H1 (cell line): ENCODE measurements at regions not wholly inside any gene's neighbourhood (a gene's known extent, or its start where the extent isn't known, plus 50 kb on each side); places are given as distances from the start of the nearest gene placed in this dataset.

ENCODE experiments used
- CTCF ChIA-PET: fragments of 300-600 bp; sonication (Branson Sonifier 250); formaldehyde crosslinking; loops from one replicate; lab custom pipeline; 2021; ENCODE audit not compliant: partially characterized antibody; lab: Charles Lee
- POLR2A ChIA-PET: fragments of 300-600 bp; sonication (Branson Sonifier 250); formaldehyde crosslinking; loops from one replicate; lab custom pipeline; 2021; ENCODE audit warnings: inconsistent platforms; ENCODE audit not compliant: partially characterized antibody; lab: Charles Lee
- DNase-seq, 2 experiments: peaks; one replicate each; pipeline versions ENCODE4 v3.0.0 to v3.0.0-alpha.2; 2010 to 2022; ENCODE audit warnings: low spot score in 2 of 2, low read depth in 1 of 2, mixed read lengths in 1 of 2
- FAIRE-seq: peaks from 2 replicates; lab custom pipeline; 2011; peaks lifted over from hg19 to GRCh38; lab: Jason Lieb, UNC
- H2AFZ ChIP-seq: 2 replicates; pipeline ENCODE4 v1.8.1; 2012; ENCODE audit warnings: low read length, inconsistent platforms
- H2AK5ac ChIP-seq: 2 replicates; pipeline ENCODE4 v1.6.1; 2013; ENCODE audit warnings: low read depth, low read length
- H2BK120ac ChIP-seq: replicated peaks from 2 replicates; pipeline ENCODE3; 2013; ENCODE audit warnings: low read depth, low read length, inconsistent platforms
- H2BK12ac ChIP-seq: 2 replicates; pipeline ENCODE4 v1.6.1; 2013; ENCODE audit warnings: low read depth, low read length
- H2BK15ac ChIP-seq: 2 replicates; pipeline ENCODE4 v1.6.1; 2013; ENCODE audit warnings: low read length
- H2BK20ac ChIP-seq: 2 replicates; pipeline ENCODE4 v1.6.1; 2013; ENCODE audit warnings: low read length
- H2BK5ac ChIP-seq: 2 replicates; pipeline ENCODE4 v1.6.1; 2013; ENCODE audit warnings: low read depth, low read length
- H3K14ac ChIP-seq: 2 replicates; pipeline ENCODE4 v1.6.1; 2013; ENCODE audit warnings: inconsistent platforms; ENCODE audit not compliant: insufficient read length
- H3K18ac ChIP-seq: 2 replicates; pipeline ENCODE4 v1.6.1; 2013; ENCODE audit warnings: low read length; ENCODE audit errors: extremely low read depth
- H3K23ac ChIP-seq: 2 replicates; pipeline ENCODE4 v1.6.1; 2013; ENCODE audit warnings: inconsistent platforms; ENCODE audit not compliant: insufficient read length
- H3K23me2 ChIP-seq: 2 replicates; pipeline ENCODE4 v1.6.1; 2013; ENCODE audit warnings: low read depth, low read length
- H3K27ac ChIP-seq: 2 replicates; pipeline ENCODE4 v1.6.1; 2011; ENCODE audit warnings: low read depth, low read length, inconsistent platforms
- H3K27me3 ChIP-seq, 4 experiments: replicated peaks in 1 of 4; 1 replicate in 1 of 4; 2 replicates in 3 of 4; pipeline versions ENCODE4 v1.6.1 to v1.8.1; 2011 to 2013; ENCODE audit warnings: low read length in 3 of 4, mild to moderate bottlenecking in 3 of 4, inconsistent platforms in 2 of 4, mixed read lengths in 2 of 4, moderate library complexity in 1 of 4; ENCODE audit not compliant: control insufficient read depth in 3 of 4, insufficient read depth in 3 of 4; ENCODE audit errors: extremely low read depth in 1 of 4
- H3K36me3 ChIP-seq, 4 experiments: 2 replicates each; pipeline versions ENCODE4 v1.6.1 to v1.8.1; 2011 to 2013; ENCODE audit warnings: mild to moderate bottlenecking in 4 of 4, low read length in 3 of 4, moderate library complexity in 2 of 4, control low read depth in 1 of 4, inconsistent platforms in 1 of 4; ENCODE audit not compliant: insufficient read depth in 4 of 4, control insufficient read depth in 2 of 4
- H3K4ac ChIP-seq: replicated peaks from 2 replicates; pipeline ENCODE3; 2013; ENCODE audit warnings: low read length, low read depth, mixed read lengths, inconsistent platforms; ENCODE audit not compliant: insufficient read length
- H3K4me1 ChIP-seq, 4 experiments: replicated peaks in 1 of 4; 1 replicate in 1 of 4; 2 replicates in 3 of 4; pipeline versions ENCODE4 v1.6.1 to v1.8.1; 2011 to 2013; ENCODE audit warnings: low read length in 3 of 4, inconsistent platforms in 2 of 4, mixed read lengths in 1 of 4; ENCODE audit not compliant: insufficient read depth in 4 of 4, control insufficient read depth in 3 of 4
- H3K4me2 ChIP-seq, 2 experiments: 2 replicates each; pipeline versions ENCODE4 v1.6.1 to v1.8.1; 2011 to 2013; ENCODE audit warnings: low read depth in 2 of 2, low read length in 2 of 2, control low read depth in 1 of 2, inconsistent platforms in 1 of 2, mild to moderate bottlenecking in 1 of 2; ENCODE audit not compliant: insufficient read depth in 1 of 2
- H3K4me3 ChIP-seq, 4 experiments: fragments of 200-600, 300-600 bp in 1 of 4; sonication (generic), shearing (Covaris generic), sonication (Bioruptor Twin) in 1 of 4; 2 replicates each; pipeline versions ENCODE4 v1.5.1 to v1.8.1; 2011 to 2016; ENCODE audit warnings: low read length in 4 of 4, low read depth in 3 of 4, control low read depth in 2 of 4, inconsistent platforms in 2 of 4, mild to moderate bottlenecking in 2 of 4, mixed read lengths in 1 of 4, moderate library complexity in 1 of 4; ENCODE audit not compliant: insufficient read depth in 2 of 4; ENCODE audit errors: extremely low read depth in 1 of 4
- H3K56ac ChIP-seq: replicated peaks from 2 replicates; pipeline ENCODE3; 2013; ENCODE audit warnings: low read depth, mild to moderate bottlenecking, mixed read lengths, low read length, inconsistent platforms; ENCODE audit not compliant: insufficient read length
- H3K79me1 ChIP-seq: 2 replicates; pipeline ENCODE4 v1.6.1; 2013; ENCODE audit warnings: low read depth, low read length, control low read depth
- H3K79me2 ChIP-seq, 2 experiments: 2 replicates each; pipeline versions ENCODE4 v1.6.1 to v1.8.1; 2012 to 2013; ENCODE audit warnings: low read length in 2 of 2, mild to moderate bottlenecking in 2 of 2, inconsistent platforms in 1 of 2; ENCODE audit not compliant: insufficient read depth in 2 of 2, control insufficient read depth in 1 of 2
- H3K9ac ChIP-seq, 4 experiments: replicated peaks in 1 of 4; 1 replicate in 1 of 4; 2 replicates in 3 of 4; pipeline versions ENCODE4 v1.6.1 to v1.8.1; 2011 to 2013; ENCODE audit warnings: low read depth in 3 of 4, low read length in 3 of 4, control low read depth in 2 of 4, mild to moderate bottlenecking in 2 of 4, moderate library complexity in 2 of 4, inconsistent platforms in 1 of 4; ENCODE audit errors: extremely low read depth in 1 of 4
- H3K9me3 ChIP-seq, 2 experiments: 2 replicates each; pipeline versions ENCODE4 v1.6.1 to v1.8.1; 2012 to 2013; ENCODE audit warnings: mild to moderate bottlenecking in 2 of 2, moderate library complexity in 2 of 2, control low read depth in 1 of 2, inconsistent platforms in 1 of 2, low read depth in 1 of 2, low read length in 1 of 2, mixed read lengths in 1 of 2; ENCODE audit not compliant: insufficient read depth in 2 of 2
- H4K20me1 ChIP-seq, 2 experiments: replicated peaks in 1 of 2; 2 replicates each; pipeline versions ENCODE3 to v1.8.1; 2011 to 2013; ENCODE audit warnings: inconsistent platforms in 2 of 2, low read length in 2 of 2, mild to moderate bottlenecking in 1 of 2; ENCODE audit not compliant: insufficient read depth in 2 of 2, control insufficient read depth in 1 of 2
- H4K5ac ChIP-seq: 2 replicates; pipeline ENCODE4 v1.6.1; 2013; ENCODE audit warnings: low read length, low read depth, mixed read lengths, inconsistent platforms; ENCODE audit not compliant: insufficient read length
- H4K8ac ChIP-seq: 2 replicates; pipeline ENCODE4 v1.8.0; 2013; ENCODE audit warnings: mild to moderate bottlenecking, moderate library complexity, low read length, inconsistent platforms; ENCODE audit not compliant: insufficient read depth; ENCODE audit errors: extremely low read depth
- H4K91ac ChIP-seq: replicated peaks from 2 replicates; pipeline ENCODE3; 2013; ENCODE audit warnings: low read length, mixed read lengths, inconsistent platforms; ENCODE audit not compliant: insufficient read length
- HDAC2 ChIP-seq, 2 experiments: fragments of 300-600 bp in 1 of 2; sonication (generic) in 1 of 2; IDR thresholded peaks; 2 replicates each; pipeline ENCODE4 v1.6.1; 2011 to 2012; ENCODE audit warnings: low read depth in 2 of 2, low read length in 2 of 2, mild to moderate bottlenecking in 2 of 2, moderate library complexity in 2 of 2, borderline replicate concordance in 1 of 2, inconsistent platforms in 1 of 2
- JUN ChIP-seq: IDR thresholded peaks from 2 replicates; pipeline ENCODE4 v1.6.1; 2011; ENCODE audit warnings: low read depth, mild to moderate bottlenecking, improper control_type of control experiment, low read length
- JUND ChIP-seq: IDR thresholded peaks from 2 replicates; pipeline ENCODE4 v1.6.1; 2011; ENCODE audit warnings: mild to moderate bottlenecking, improper control_type of control experiment, low read length
- PHF8 ChIP-seq: fragments of 200-600 bp; sonication (generic); conservative IDR thresholded peaks from 2 replicates; pipeline ENCODE4 v1.7.1; 2012; ENCODE audit warnings: low read depth, mild to moderate bottlenecking, inconsistent platforms, low read length, moderate library complexity
- POLR2AphosphoS5 ChIP-seq: IDR thresholded peaks from 2 replicates; pipeline ENCODE4 v1.6.1; 2011; ENCODE audit warnings: low read depth, low read length
- SIN3A ChIP-seq, 2 experiments: IDR thresholded peaks in 1 of 2; conservative IDR thresholded peaks in 1 of 2; 2 replicates each; pipeline ENCODE4 v1.6.1; 2011 to 2012; ENCODE audit warnings: low read length in 2 of 2, improper control_type of control experiment in 1 of 2, low read depth in 1 of 2, mild to moderate bottlenecking in 1 of 2
- SIX5 ChIP-seq: IDR thresholded peaks from 2 replicates; pipeline ENCODE4 v1.6.1; 2011; ENCODE audit warnings: mild to moderate bottlenecking, low read depth, low read length
- SP2 ChIP-seq: IDR thresholded peaks from 2 replicates; pipeline ENCODE4 v1.6.1; 2012; ENCODE audit warnings: mild to moderate bottlenecking, low read length, inconsistent platforms
- SUZ12 ChIP-seq: fragments of 200-600 bp; sonication (generic); IDR thresholded peaks from 2 replicates; pipeline ENCODE4 v1.6.1; 2012; ENCODE audit warnings: mild to moderate bottlenecking, inconsistent platforms, low read length, moderate library complexity, mixed read lengths
- TAF7 ChIP-seq: optimal IDR thresholded peaks from 2 replicates; pipeline ENCODE3; 2011; ENCODE audit warnings: low read depth, mild to moderate bottlenecking, inconsistent platforms, low read length, moderate library complexity, borderline replicate concordance
- YY1 ChIP-seq: IDR thresholded peaks from 2 replicates; pipeline ENCODE4 v1.6.1; 2011; ENCODE audit warnings: low read depth, mild to moderate bottlenecking, low read length
- WGBS, 2 experiments: shearing (Covaris generic) in 1 of 2; methylation state at CpG; one replicate each; pipeline versions ENCODE4 v1.1.6 to v1.1.7; 2013 to 2015; ENCODE audit warnings: low lambda C conversion rate in 2 of 2, mixed read lengths in 2 of 2, inconsistent platforms in 1 of 2, low coverage in 1 of 2, missing lambda C conversion rate in 1 of 2; ENCODE audit not compliant: insufficient replicate concordance in 2 of 2, insufficient coverage in 1 of 2, insufficient read length in 1 of 2; ENCODE audit errors: extremely low coverage in 1 of 2, missing lambda C conversion rate in 1 of 2; 5-methylcytosine and 5-hydroxymethylcytosine counted together
- TF ChIP-seq, protein P1 (sequence below): IDR thresholded peaks from 2 replicates; pipeline ENCODE4 v1.6.1; 2012; ENCODE audit warnings: inconsistent platforms

DNA sequence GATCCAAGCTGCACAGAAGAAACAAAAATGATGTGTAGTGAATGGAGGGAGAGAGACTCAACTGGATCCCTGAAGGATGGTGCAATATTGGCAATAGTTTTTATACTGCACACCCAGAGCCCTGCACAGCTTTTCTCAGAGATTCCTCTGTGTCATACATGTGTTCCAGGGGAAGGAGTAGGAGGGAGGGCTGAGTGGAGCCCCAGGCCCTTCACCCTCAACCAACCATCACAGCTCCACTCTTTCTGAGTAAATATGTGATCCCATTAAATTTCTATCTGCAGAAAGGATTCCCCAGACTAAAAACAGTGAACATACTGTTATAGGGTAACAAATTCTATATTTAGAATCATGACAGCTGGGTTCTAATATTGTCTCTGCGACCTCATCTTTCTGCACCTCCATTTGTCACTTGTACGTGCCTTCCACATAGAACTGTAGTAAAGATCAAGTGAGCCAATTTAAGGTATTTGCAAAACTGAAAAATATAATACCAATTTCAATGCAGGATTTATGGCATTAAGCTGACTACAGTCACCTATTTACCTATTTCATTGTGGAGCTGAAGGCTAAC lies 421.4 kb upstream of the NRSN1 start:
- Histone ChIP-seq H2AFZ (no peak overlapping the region), H3K4me1 (no peaks in the 10 kb centered on the region), H3K4me2 (no peak overlapping the region), H4K20me1 (no peaks in the 10 kb centered on the region), H3K14ac (no peak overlapping the region), H2BK15ac (no peak overlapping the region), H3K27me3 (no peaks in the 10 kb centered on the region), H3K27ac (no peak overlapping the region), H4K8ac (no peak overlapping the region), H3K4ac (no peak overlapping the region), H4K5ac (no peak overlapping the region), H3K23ac (no peak overlapping the region), H3K56ac (no peak overlapping the region), H4K91ac (no peak overlapping the region), H2BK12ac (no peak overlapping the region), H3K9ac (no peak overlapping the region), H3K23me2 (no peaks in the 10 kb centered on the region), H3K79me1 (no peaks in the 10 kb centered on the region), H2BK120ac (no peak overlapping the region), H3K36me3 (no peaks in the 10 kb centered on the region), H3K9me3 (no peaks in the 10 kb centered on the region), H2AK5ac (no peak overlapping the region), H2BK5ac (no peak overlapping the region), H3K18ac (no peak overlapping the region), H3K79me2 (no peaks in the 10 kb centered on the region), H3K4me3 (no peak overlapping the region), H2BK20ac (no peak overlapping the region)
- TF ChIP-seq SUZ12 (no peak), TAF7 (no peak), SIN3A (conservative IDR thresholded peaks at IDR 0.05 in 1 of 2, IDR thresholded peaks at IDR 0.05 in 1 of 2; ENCODE audit: low read depth in 1 of 2, low read length in 2 of 2) (no peak), SIX5 (no peak), JUN (no peak), JUND (no peak), YY1 (no peak), PHF8 (no peak), SP2 (no peak), HDAC2 (IDR thresholded peaks at IDR 0.05; ENCODE audit: borderline replicate concordance in 1 of 2, low read depth in 2 of 2, low read length in 2 of 2) (no peak), POLR2AphosphoS5 (no peak)
- TF ChIP-seq, protein P1, sequence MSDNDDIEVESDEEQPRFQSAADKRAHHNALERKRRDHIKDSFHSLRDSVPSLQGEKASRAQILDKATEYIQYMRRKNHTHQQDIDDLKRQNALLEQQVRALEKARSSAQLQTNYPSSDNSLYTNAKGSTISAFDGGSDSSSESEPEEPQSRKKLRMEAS, result no peak
- DNase-seq (no peak), FAIRE-seq (no peak)
- CTCF ChIA-PET, result no interaction called here
- 96% methylated on average over 2 of the region's 2 CpGs; no CpG with 5 or more reads in 1 of the 2 experiments for WGBS, 2 experiments
- POLR2A ChIA-PET, result interaction anchor here (0.6 kb wide), 1 partner anchor 10 kb away, joined by 3 read pairs; no protein-coding TSS in a partner anchor
